AG04449 (cell line): ENCODE measurements at regions not wholly inside any gene's neighbourhood (a gene's known extent, or its start where the extent isn't known, plus 50 kb on each side); places are given as distances from the start of the nearest gene placed in this dataset.

Source experiments
- CTCF ChIA-PET: fragments of 350-600 bp; formaldehyde crosslinking; extraction: SDS; loops from one replicate; lab custom pipeline; 2021; ENCODE audit warnings: antibody characterized with exemption; lab: Yijun Ruan, JAX
- POLR2A ChIA-PET: fragments of 400-600, 350-600 bp; formaldehyde crosslinking; extraction: SDS; loops from one replicate; lab custom pipeline; 2020; ENCODE audit warnings: antibody characterized with exemption, inconsistent platforms; lab: Yijun Ruan, JAX
- DNase-seq: peaks from one replicate; pipeline ENCODE4 v3.0.0-alpha.2; 2010; ENCODE audit warnings: low read depth, low spot score
- H3K4me3 ChIP-seq: 2 replicates; pipeline ENCODE4 v1.5.1; 2011; ENCODE audit warnings: low read depth, mild to moderate bottlenecking, control low read depth, low read length
- CTCF ChIP-seq: IDR thresholded peaks from one replicate; pipeline ENCODE4 v1.5.1; 2011; ENCODE audit warnings: mild to moderate bottlenecking, moderate library complexity, low read length, control low read depth, inconsistent platforms; ENCODE audit not compliant: insufficient read depth; ENCODE audit errors: missing control alignments

GRCh38 chr22:49163960-49164690, 663.5 kb downstream of the BRD1 start:
- no peak overlapping the region for H3K4me3 ChIP-seq
- no peak for DNase-seq
- POLR2A ChIA-PET = no interaction called here
- CTCF ChIA-PET = no interaction called here
- TF ChIP-seq CTCF = no peak

DNA sequence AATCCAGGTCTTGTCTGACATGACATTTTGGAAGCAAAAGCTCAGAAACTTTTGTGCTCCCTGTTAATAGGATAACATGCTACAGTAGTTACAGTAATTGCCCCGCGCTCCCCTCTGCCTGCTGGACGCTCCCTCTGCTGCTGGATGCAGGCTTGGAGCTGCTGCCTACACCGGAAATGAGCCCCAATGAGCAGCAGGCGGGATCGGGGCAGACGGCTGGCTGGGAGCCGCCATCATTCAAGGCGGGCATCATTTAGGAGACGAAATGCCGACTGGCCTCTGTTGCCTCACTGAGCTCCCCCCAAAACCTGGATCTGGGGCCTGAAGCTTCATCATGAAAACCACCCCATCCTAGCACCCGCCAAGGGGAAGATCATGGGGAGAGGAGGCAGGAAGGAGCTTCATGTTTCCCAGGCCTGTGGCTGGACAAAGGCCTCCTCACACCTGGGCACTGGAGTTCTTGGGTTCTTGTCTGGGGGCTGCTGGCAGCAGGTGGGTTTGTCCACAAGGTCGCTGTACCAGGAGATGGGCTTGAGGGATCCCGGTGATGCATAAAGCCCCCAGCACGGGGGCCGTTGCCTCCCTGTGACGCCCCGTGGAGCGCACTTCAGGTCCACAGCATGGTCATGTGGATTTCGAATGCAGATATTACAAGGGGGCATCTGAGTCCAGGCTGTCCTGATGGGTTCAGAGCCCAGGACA, 664.3 kb downstream of the BRD1 start:
- TF ChIP-seq CTCF = no peak
- CTCF ChIA-PET = no interaction called here
- no peak overlapping the region for H3K4me3 ChIP-seq
- DNase-seq = no peak
- POLR2A ChIA-PET = no interaction called here

GRCh38 chr22:49162841-49163240, 664.8 kb downstream of the BRD1 start:
- no peak overlapping the region for H3K4me3 ChIP-seq
- ChIA-PET CTCF (no interaction called here), POLR2A (no interaction called here)
- no peak for DNase-seq
- no peak for TF ChIP-seq CTCF

DNA sequence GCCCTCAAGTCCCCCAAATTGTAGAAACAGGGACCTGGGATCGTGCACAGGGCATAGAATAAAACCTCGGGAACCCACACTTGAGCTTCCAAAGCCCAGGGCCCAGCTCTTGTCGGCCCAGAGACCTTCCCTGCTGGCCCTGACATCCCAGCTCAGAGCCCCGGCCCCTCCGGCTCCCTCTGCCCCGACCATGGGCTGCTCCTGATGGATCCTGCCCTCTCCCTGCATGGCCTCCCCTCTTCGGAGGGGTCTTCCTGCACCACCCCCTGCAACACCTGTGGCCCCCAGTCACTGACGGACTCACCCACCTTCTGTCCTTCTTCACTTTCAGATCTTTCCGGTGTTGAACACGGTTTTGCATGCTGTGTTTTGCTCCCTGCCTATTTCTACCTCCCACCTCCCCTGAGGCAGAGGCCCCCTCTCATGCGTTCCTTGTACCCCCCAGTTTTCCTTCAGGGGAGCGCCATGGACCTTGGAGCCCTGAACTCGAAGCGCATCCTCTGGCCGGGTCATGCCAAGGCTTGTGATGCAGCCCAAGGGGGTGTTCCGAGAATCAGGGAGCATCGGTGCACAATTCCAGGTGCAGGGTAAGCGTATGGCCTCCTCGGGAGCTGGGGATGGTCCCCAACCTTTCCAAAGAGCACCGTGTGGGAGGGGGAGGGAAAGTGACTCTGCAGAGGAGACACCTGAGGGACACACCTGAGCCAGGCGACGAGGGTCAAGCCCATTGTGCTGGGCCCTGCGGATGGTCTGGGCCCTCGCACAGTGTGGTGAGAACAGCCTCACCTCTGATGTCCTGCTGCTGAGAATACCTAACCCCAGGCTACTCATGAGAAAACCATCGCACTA, 666.4 kb downstream of the BRD1 start:
- DNase-seq = no peak

DNA sequence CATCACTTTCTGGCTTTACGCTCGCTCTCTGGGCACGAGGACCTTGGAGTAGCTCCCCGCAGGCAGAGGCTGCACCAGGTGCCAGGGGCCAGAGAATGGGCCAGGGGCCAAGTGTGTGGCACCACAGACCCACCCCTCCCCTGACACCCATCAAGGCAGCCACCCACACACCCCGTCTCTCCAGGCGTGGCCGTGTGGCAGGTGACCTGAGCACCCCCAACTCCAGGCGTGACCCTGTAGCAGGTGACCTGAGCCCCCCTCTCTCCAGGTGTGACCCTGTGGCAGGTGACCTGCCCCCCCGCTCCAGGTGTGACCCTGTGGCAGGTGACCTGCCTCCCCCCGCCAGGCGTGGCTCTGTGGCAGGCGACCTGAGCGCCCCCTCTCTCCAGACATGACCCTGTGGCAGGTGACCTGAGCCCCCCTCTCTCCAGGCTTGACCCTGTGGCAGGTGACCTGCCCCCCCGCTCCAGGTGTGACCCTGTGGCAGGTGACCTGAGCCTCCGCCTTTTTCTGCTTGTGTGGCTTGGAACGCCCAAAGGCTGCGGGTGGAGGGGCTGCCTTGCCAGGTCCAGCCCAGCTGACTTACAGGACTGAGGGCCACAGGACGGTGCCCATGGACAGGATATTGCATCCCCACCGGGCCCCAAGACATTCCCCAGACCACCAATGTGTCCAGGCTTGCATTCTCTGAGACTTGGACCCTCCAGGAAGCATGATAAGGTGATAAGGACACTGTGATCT, 667.2 kb downstream of the BRD1 start:
- H3K4me3 ChIP-seq = no peak overlapping the region
- ChIA-PET CTCF (no interaction called here), POLR2A (no interaction called here)
- TF ChIP-seq CTCF = no peak
- no peak for DNase-seq

More for the DNA sequence above, 666.4 kb downstream of the BRD1 start:
- ChIA-PET CTCF (no interaction called here), POLR2A (no interaction called here)
- H3K4me3 ChIP-seq = no peak overlapping the region
- TF ChIP-seq CTCF = no peak
